H1 (cell line): ENCODE measurements at regions not wholly inside any gene's neighbourhood (a gene's known extent, or its start where the extent isn't known, plus 50 kb on each side); places are given as distances from the start of the nearest gene placed in this dataset.

Experiments
- CTCF ChIA-PET: fragments of 300-600 bp; sonication (Branson Sonifier 250); formaldehyde crosslinking; loops from one replicate; lab custom pipeline; 2021; ENCODE audit not compliant: partially characterized antibody; lab: Charles Lee
- POLR2A ChIA-PET: fragments of 300-600 bp; sonication (Branson Sonifier 250); formaldehyde crosslinking; loops from one replicate; lab custom pipeline; 2021; ENCODE audit warnings: inconsistent platforms; ENCODE audit not compliant: partially characterized antibody; lab: Charles Lee
- DNase-seq, 2 experiments: peaks; one replicate each; pipeline versions ENCODE4 v3.0.0 to v3.0.0-alpha.2; 2010 to 2022; ENCODE audit warnings: low spot score in 2 of 2, low read depth in 1 of 2, mixed read lengths in 1 of 2
- FAIRE-seq: peaks from 2 replicates; lab custom pipeline; 2011; peaks lifted over from hg19 to GRCh38; lab: Jason Lieb, UNC
- H2AFZ ChIP-seq: 2 replicates; pipeline ENCODE4 v1.8.1; 2012; ENCODE audit warnings: low read length, inconsistent platforms
- H2AK5ac ChIP-seq: 2 replicates; pipeline ENCODE4 v1.6.1; 2013; ENCODE audit warnings: low read depth, low read length
- H2BK120ac ChIP-seq: replicated peaks from 2 replicates; pipeline ENCODE3; 2013; ENCODE audit warnings: low read depth, low read length, inconsistent platforms
- H2BK12ac ChIP-seq: 2 replicates; pipeline ENCODE4 v1.6.1; 2013; ENCODE audit warnings: low read depth, low read length
- H2BK15ac ChIP-seq: 2 replicates; pipeline ENCODE4 v1.6.1; 2013; ENCODE audit warnings: low read length
- H2BK20ac ChIP-seq: 2 replicates; pipeline ENCODE4 v1.6.1; 2013; ENCODE audit warnings: low read length
- H2BK5ac ChIP-seq: 2 replicates; pipeline ENCODE4 v1.6.1; 2013; ENCODE audit warnings: low read depth, low read length
- H3K14ac ChIP-seq: 2 replicates; pipeline ENCODE4 v1.6.1; 2013; ENCODE audit warnings: inconsistent platforms; ENCODE audit not compliant: insufficient read length
- H3K18ac ChIP-seq: 2 replicates; pipeline ENCODE4 v1.6.1; 2013; ENCODE audit warnings: low read length; ENCODE audit errors: extremely low read depth
- H3K23ac ChIP-seq: 2 replicates; pipeline ENCODE4 v1.6.1; 2013; ENCODE audit warnings: inconsistent platforms; ENCODE audit not compliant: insufficient read length
- H3K23me2 ChIP-seq: 2 replicates; pipeline ENCODE4 v1.6.1; 2013; ENCODE audit warnings: low read depth, low read length
- H3K27ac ChIP-seq: 2 replicates; pipeline ENCODE4 v1.6.1; 2011; ENCODE audit warnings: low read depth, low read length, inconsistent platforms
- H3K27me3 ChIP-seq, 4 experiments: replicated peaks in 1 of 4; 1 replicate in 1 of 4; 2 replicates in 3 of 4; pipeline versions ENCODE4 v1.6.1 to v1.8.1; 2011 to 2013; ENCODE audit warnings: low read length in 3 of 4, mild to moderate bottlenecking in 3 of 4, inconsistent platforms in 2 of 4, mixed read lengths in 2 of 4, moderate library complexity in 1 of 4; ENCODE audit not compliant: control insufficient read depth in 3 of 4, insufficient read depth in 3 of 4; ENCODE audit errors: extremely low read depth in 1 of 4
- H3K36me3 ChIP-seq, 4 experiments: 2 replicates each; pipeline versions ENCODE4 v1.6.1 to v1.8.1; 2011 to 2013; ENCODE audit warnings: mild to moderate bottlenecking in 4 of 4, low read length in 3 of 4, moderate library complexity in 2 of 4, control low read depth in 1 of 4, inconsistent platforms in 1 of 4; ENCODE audit not compliant: insufficient read depth in 4 of 4, control insufficient read depth in 2 of 4
- H3K4ac ChIP-seq: replicated peaks from 2 replicates; pipeline ENCODE3; 2013; ENCODE audit warnings: low read length, low read depth, mixed read lengths, inconsistent platforms; ENCODE audit not compliant: insufficient read length
- H3K4me1 ChIP-seq, 4 experiments: replicated peaks in 1 of 4; 1 replicate in 1 of 4; 2 replicates in 3 of 4; pipeline versions ENCODE4 v1.6.1 to v1.8.1; 2011 to 2013; ENCODE audit warnings: low read length in 3 of 4, inconsistent platforms in 2 of 4, mixed read lengths in 1 of 4; ENCODE audit not compliant: insufficient read depth in 4 of 4, control insufficient read depth in 3 of 4
- H3K4me2 ChIP-seq, 2 experiments: 2 replicates each; pipeline versions ENCODE4 v1.6.1 to v1.8.1; 2011 to 2013; ENCODE audit warnings: low read depth in 2 of 2, low read length in 2 of 2, control low read depth in 1 of 2, inconsistent platforms in 1 of 2, mild to moderate bottlenecking in 1 of 2; ENCODE audit not compliant: insufficient read depth in 1 of 2
- H3K4me3 ChIP-seq, 4 experiments: fragments of 200-600, 300-600 bp in 1 of 4; sonication (generic), shearing (Covaris generic), sonication (Bioruptor Twin) in 1 of 4; 2 replicates each; pipeline versions ENCODE4 v1.5.1 to v1.8.1; 2011 to 2016; ENCODE audit warnings: low read length in 4 of 4, low read depth in 3 of 4, control low read depth in 2 of 4, inconsistent platforms in 2 of 4, mild to moderate bottlenecking in 2 of 4, mixed read lengths in 1 of 4, moderate library complexity in 1 of 4; ENCODE audit not compliant: insufficient read depth in 2 of 4; ENCODE audit errors: extremely low read depth in 1 of 4
- H3K56ac ChIP-seq: replicated peaks from 2 replicates; pipeline ENCODE3; 2013; ENCODE audit warnings: low read depth, mild to moderate bottlenecking, mixed read lengths, low read length, inconsistent platforms; ENCODE audit not compliant: insufficient read length
- H3K79me1 ChIP-seq: 2 replicates; pipeline ENCODE4 v1.6.1; 2013; ENCODE audit warnings: low read depth, low read length, control low read depth
- H3K79me2 ChIP-seq, 2 experiments: 2 replicates each; pipeline versions ENCODE4 v1.6.1 to v1.8.1; 2012 to 2013; ENCODE audit warnings: low read length in 2 of 2, mild to moderate bottlenecking in 2 of 2, inconsistent platforms in 1 of 2; ENCODE audit not compliant: insufficient read depth in 2 of 2, control insufficient read depth in 1 of 2
- H3K9ac ChIP-seq, 4 experiments: replicated peaks in 1 of 4; 1 replicate in 1 of 4; 2 replicates in 3 of 4; pipeline versions ENCODE4 v1.6.1 to v1.8.1; 2011 to 2013; ENCODE audit warnings: low read depth in 3 of 4, low read length in 3 of 4, control low read depth in 2 of 4, mild to moderate bottlenecking in 2 of 4, moderate library complexity in 2 of 4, inconsistent platforms in 1 of 4; ENCODE audit errors: extremely low read depth in 1 of 4
- H3K9me3 ChIP-seq, 2 experiments: 2 replicates each; pipeline versions ENCODE4 v1.6.1 to v1.8.1; 2012 to 2013; ENCODE audit warnings: mild to moderate bottlenecking in 2 of 2, moderate library complexity in 2 of 2, control low read depth in 1 of 2, inconsistent platforms in 1 of 2, low read depth in 1 of 2, low read length in 1 of 2, mixed read lengths in 1 of 2; ENCODE audit not compliant: insufficient read depth in 2 of 2
- H4K20me1 ChIP-seq, 2 experiments: replicated peaks in 1 of 2; 2 replicates each; pipeline versions ENCODE3 to v1.8.1; 2011 to 2013; ENCODE audit warnings: inconsistent platforms in 2 of 2, low read length in 2 of 2, mild to moderate bottlenecking in 1 of 2; ENCODE audit not compliant: insufficient read depth in 2 of 2, control insufficient read depth in 1 of 2
- H4K5ac ChIP-seq: 2 replicates; pipeline ENCODE4 v1.6.1; 2013; ENCODE audit warnings: low read length, low read depth, mixed read lengths, inconsistent platforms; ENCODE audit not compliant: insufficient read length
- H4K8ac ChIP-seq: 2 replicates; pipeline ENCODE4 v1.8.0; 2013; ENCODE audit warnings: mild to moderate bottlenecking, moderate library complexity, low read length, inconsistent platforms; ENCODE audit not compliant: insufficient read depth; ENCODE audit errors: extremely low read depth
- H4K91ac ChIP-seq: replicated peaks from 2 replicates; pipeline ENCODE3; 2013; ENCODE audit warnings: low read length, mixed read lengths, inconsistent platforms; ENCODE audit not compliant: insufficient read length
- BACH1 ChIP-seq: IDR thresholded peaks from 2 replicates; pipeline ENCODE4 v1.6.1; 2012; ENCODE audit warnings: low read length, improper control_type of control experiment
- CBX5 ChIP-seq: fragments of 300-800, 300-1000 bp; sonication (generic); IDR thresholded peaks from 2 replicates; pipeline ENCODE4 v1.7.1; 2016; ENCODE audit warnings: antibody characterized with exemption, low read length, low read depth
- CEBPB ChIP-seq: IDR thresholded peaks from 2 replicates; pipeline ENCODE4 v1.6.1; 2012; ENCODE audit warnings: low read depth, low read length
- CTBP2 ChIP-seq: IDR thresholded peaks from 2 replicates; pipeline ENCODE4 v1.7.0; 2011; ENCODE audit warnings: borderline replicate concordance, mild to moderate bottlenecking, moderate library complexity, mixed read lengths, low read length; ENCODE audit not compliant: insufficient read depth, insufficient read length
- HDAC6 ChIP-seq: IDR thresholded peaks from one replicate; pipeline ENCODE4 v1.7.1; 2012; ENCODE audit warnings: low read depth, mild to moderate bottlenecking, inconsistent platforms, low read length, moderate library complexity
- JUND ChIP-seq: IDR thresholded peaks from 2 replicates; pipeline ENCODE4 v1.6.1; 2011; ENCODE audit warnings: mild to moderate bottlenecking, improper control_type of control experiment, low read length
- KDM1A ChIP-seq: fragments of 200-600, 300-600 bp; sonication (generic); IDR thresholded peaks from 2 replicates; pipeline ENCODE4 v1.7.1; 2016; ENCODE audit warnings: mild to moderate bottlenecking, low read length, borderline replicate concordance
- NANOG ChIP-seq: IDR thresholded peaks from 2 replicates; pipeline ENCODE4 v1.6.1; 2011; ENCODE audit warnings: low read length, low read depth, mild to moderate bottlenecking, inconsistent platforms; ENCODE audit not compliant: insufficient read depth, poor library complexity, severe bottlenecking
- POLR2A ChIP-seq, 2 experiments: IDR thresholded peaks; 1 replicate in 1 of 2; 2 replicates in 1 of 2; pipeline ENCODE4 v1.6.1; 2011; ENCODE audit warnings: low read depth in 2 of 2, low read length in 2 of 2, mild to moderate bottlenecking in 2 of 2; ENCODE audit errors: control extremely low read depth in 1 of 2
- SIX5 ChIP-seq: IDR thresholded peaks from 2 replicates; pipeline ENCODE4 v1.6.1; 2011; ENCODE audit warnings: mild to moderate bottlenecking, low read depth, low read length
- SP2 ChIP-seq: IDR thresholded peaks from 2 replicates; pipeline ENCODE4 v1.6.1; 2012; ENCODE audit warnings: mild to moderate bottlenecking, low read length, inconsistent platforms
- SRF ChIP-seq: IDR thresholded peaks from 2 replicates; pipeline ENCODE4 v1.6.1; 2011; ENCODE audit warnings: mild to moderate bottlenecking, low read depth, low read length, moderate library complexity
- TCF12 ChIP-seq: IDR thresholded peaks from 2 replicates; pipeline ENCODE4 v1.6.1; 2011; ENCODE audit warnings: low read depth, mild to moderate bottlenecking, low read length
- YY1 ChIP-seq: IDR thresholded peaks from 2 replicates; pipeline ENCODE4 v1.6.1; 2011; ENCODE audit warnings: low read depth, mild to moderate bottlenecking, low read length
- WGBS, 2 experiments: shearing (Covaris generic) in 1 of 2; methylation state at CpG; one replicate each; pipeline versions ENCODE4 v1.1.6 to v1.1.7; 2013 to 2015; ENCODE audit warnings: low lambda C conversion rate in 2 of 2, mixed read lengths in 2 of 2, inconsistent platforms in 1 of 2, low coverage in 1 of 2, missing lambda C conversion rate in 1 of 2; ENCODE audit not compliant: insufficient replicate concordance in 2 of 2, insufficient coverage in 1 of 2, insufficient read length in 1 of 2; ENCODE audit errors: extremely low coverage in 1 of 2, missing lambda C conversion rate in 1 of 2; 5-methylcytosine and 5-hydroxymethylcytosine counted together

DNA sequence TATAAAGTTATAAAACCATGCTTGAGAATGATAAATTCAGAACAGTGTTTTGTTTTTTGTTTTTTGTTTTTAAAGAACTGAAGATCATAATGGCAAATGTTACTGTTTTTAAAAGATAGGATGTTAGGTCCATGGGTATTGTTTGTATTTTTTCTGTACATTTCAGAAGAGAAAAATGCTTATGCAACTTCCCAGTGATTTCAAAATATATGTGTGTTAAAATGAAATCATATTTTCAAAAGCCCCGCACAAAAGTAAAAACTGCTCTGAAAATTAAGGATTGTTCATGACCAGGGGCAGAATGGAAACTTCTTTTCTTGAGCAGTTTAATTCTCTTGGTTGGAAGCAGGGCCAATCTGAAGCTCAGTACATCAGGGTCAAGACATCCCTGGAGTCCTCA is 109.2 kb upstream of the SIRPG start:
- no peak overlapping the region for H4K5ac ChIP-seq
- WGBS, 2 experiments, result 96% methylated on average over 1 of the region's 1 CpG; no CpG with 5 or more reads in 1 of the 2 experiments
- H3K79me2 ChIP-seq, result no peaks in the 10 kb centered on the region

More for the DNA sequence above, 109.2 kb upstream of the SIRPG start:
- Histone ChIP-seq H3K23me2 (peaks cover 2% of the 10 kb centered on the region; the same call in 1 of the 2 replicates), H2BK15ac (no peak overlapping the region), H3K9ac (no peak overlapping the region), H4K20me1 (no peaks in the 10 kb centered on the region), H3K14ac (no peak overlapping the region), H3K79me1 (no peaks in the 10 kb centered on the region), H3K4ac (no peak overlapping the region), H3K4me2 (no peak overlapping the region), H2BK5ac (no peak overlapping the region), H3K27me3 (peaks cover 0 to 6% (median 0%) of the 10 kb centered on the region in 4 experiments; a peak in 2 of 7 replicates), H4K91ac (no peak overlapping the region), H2BK12ac (no peak overlapping the region), H3K4me3 (no peak overlapping the region), H3K56ac (no peak overlapping the region), H3K4me1 (no peaks in the 10 kb centered on the region), H3K27ac (no peak overlapping the region), H3K23ac (no peak overlapping the region), H3K36me3 (no peaks in the 10 kb centered on the region), H2BK120ac (no peak overlapping the region), H4K8ac (no peak overlapping the region), H2AFZ (no peak overlapping the region), H2AK5ac (no peak overlapping the region), H3K9me3 (no peaks in the 10 kb centered on the region), H2BK20ac (no peak overlapping the region), H3K18ac (no peak overlapping the region)
- DNase-seq, result no peak
- no peak for TF ChIP-seq KDM1A
- no peak for TF ChIP-seq YY1
- TF ChIP-seq JUND, result no peak
- no peak for TF ChIP-seq CEBPB
- TF ChIP-seq CBX5, result no peak
- TF ChIP-seq TCF12, result no peak
- TF ChIP-seq SIX5, result no peak
- TF ChIP-seq SRF, result no peak
- TF ChIP-seq BACH1, result no peak
- TF ChIP-seq POLR2A (IDR thresholded peaks at IDR 0.05; ENCODE audit: control extremely low read depth in 1 of 2, low read depth in 2 of 2, low read length in 2 of 2), result no peak
- TF ChIP-seq SP2, result no peak
- TF ChIP-seq NANOG, result no peak
- no peak for TF ChIP-seq CTBP2
- TF ChIP-seq HDAC6, result no peak
- no peak for FAIRE-seq
- ChIA-PET CTCF (interaction anchor here (0.7 to 4.4 kb wide), 5 partner anchors 10 to 372 kb away, joined by 3 to 31 read pairs (median 21); no protein-coding TSS in a partner anchor), POLR2A (interaction anchor here (1.3 kb wide), 1 partner anchor 9 kb away, joined by 4 read pairs; no protein-coding TSS in a partner anchor)
